ENCODE measurements at regions not wholly inside any gene's neighbourhood (a gene's known extent, or its start where the extent isn't known, plus 50 kb on each side); places are given as distances from the start of the nearest gene placed in this dataset.

GRCh38 chr4:123580981-123581664, 184.5 kb downstream of the SPRY1 start:
- DNase-seq: no peak
- H3K4me3 ChIP-seq: no peak overlapping the region
- intact Hi-C loops (cut with micrococcal nuclease): no loop called here
- H3K36me3 ChIP-seq: peaks cover 8% of the 10 kb centered on the region
- peaks cover 22% of the 10 kb centered on the region for H3K9me3 ChIP-seq (replicated peaks)
- H3K27ac ChIP-seq (replicated peaks): no peak overlapping the region
- TF ChIP-seq, protein P1, sequence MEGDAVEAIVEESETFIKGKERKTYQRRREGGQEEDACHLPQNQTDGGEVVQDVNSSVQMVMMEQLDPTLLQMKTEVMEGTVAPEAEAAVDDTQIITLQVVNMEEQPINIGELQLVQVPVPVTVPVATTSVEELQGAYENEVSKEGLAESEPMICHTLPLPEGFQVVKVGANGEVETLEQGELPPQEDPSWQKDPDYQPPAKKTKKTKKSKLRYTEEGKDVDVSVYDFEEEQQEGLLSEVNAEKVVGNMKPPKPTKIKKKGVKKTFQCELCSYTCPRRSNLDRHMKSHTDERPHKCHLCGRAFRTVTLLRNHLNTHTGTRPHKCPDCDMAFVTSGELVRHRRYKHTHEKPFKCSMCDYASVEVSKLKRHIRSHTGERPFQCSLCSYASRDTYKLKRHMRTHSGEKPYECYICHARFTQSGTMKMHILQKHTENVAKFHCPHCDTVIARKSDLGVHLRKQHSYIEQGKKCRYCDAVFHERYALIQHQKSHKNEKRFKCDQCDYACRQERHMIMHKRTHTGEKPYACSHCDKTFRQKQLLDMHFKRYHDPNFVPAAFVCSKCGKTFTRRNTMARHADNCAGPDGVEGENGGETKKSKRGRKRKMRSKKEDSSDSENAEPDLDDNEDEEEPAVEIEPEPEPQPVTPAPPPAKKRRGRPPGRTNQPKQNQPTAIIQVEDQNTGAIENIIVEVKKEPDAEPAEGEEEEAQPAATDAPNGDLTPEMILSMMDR (IDR thresholded peaks at IDR 0.05; ENCODE audit: borderline replicate concordance): no peak
- H3K4me1 ChIP-seq: no peaks in the 10 kb centered on the region
- no peaks in the 10 kb centered on the region for H3K27me3 ChIP-seq (ENCODE audit: low read depth)

DNA sequence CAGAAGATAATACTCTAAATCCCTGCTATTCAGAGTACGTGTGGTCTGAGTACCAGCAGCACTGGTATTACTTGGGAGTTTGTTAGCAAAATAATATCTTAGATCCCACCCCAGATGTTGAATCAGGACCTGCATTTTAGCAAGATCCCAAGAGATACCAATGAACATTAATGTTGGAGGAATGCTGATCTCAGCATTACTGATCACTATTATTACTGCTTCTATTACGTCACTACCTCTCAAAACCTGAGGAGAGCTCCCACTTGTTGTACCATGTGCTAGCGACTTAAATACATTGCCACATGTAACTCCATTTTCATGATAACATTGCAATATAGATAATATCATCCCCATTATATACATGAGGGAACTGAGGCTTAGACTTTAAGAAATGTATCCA, 185.2 kb downstream of the SPRY1 start:
- H3K4me1 ChIP-seq: no peaks in the 10 kb centered on the region
- TF ChIP-seq, protein P1 (IDR thresholded peaks at IDR 0.05; ENCODE audit: borderline replicate concordance): no peak
- no peak overlapping the region for H3K27ac ChIP-seq (replicated peaks)
- no peak for DNase-seq
- peaks cover 22% of the 10 kb centered on the region for H3K9me3 ChIP-seq (replicated peaks)
- H3K36me3 ChIP-seq: peaks cover 8% of the 10 kb centered on the region
- H3K4me3 ChIP-seq: no peak overlapping the region
- H3K27me3 ChIP-seq (ENCODE audit: low read depth): no peaks in the 10 kb centered on the region
- intact Hi-C loops (cut with micrococcal nuclease): no loop called here

DNA sequence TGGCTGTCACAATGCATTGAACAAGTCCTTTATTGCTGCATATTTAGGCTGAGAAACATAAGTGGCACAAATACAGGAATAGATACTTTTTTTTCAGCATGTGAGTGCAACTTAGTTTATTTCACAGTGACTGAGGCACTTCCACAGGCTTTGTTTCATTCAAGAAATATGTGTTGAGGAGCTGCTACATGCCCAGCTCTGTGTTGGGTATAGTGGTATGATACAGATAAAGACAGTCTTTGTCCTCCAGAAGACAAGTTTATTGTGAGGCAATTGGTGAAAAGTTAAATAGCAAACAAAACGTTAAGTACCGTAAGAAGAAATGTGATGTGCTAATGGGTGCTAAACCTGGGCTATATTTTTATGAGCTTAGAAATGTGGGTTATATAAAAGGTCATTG, 186.4 kb downstream of the SPRY1 start:
- H3K27me3 ChIP-seq (ENCODE audit: low read depth): no peaks in the 10 kb centered on the region

DNA sequence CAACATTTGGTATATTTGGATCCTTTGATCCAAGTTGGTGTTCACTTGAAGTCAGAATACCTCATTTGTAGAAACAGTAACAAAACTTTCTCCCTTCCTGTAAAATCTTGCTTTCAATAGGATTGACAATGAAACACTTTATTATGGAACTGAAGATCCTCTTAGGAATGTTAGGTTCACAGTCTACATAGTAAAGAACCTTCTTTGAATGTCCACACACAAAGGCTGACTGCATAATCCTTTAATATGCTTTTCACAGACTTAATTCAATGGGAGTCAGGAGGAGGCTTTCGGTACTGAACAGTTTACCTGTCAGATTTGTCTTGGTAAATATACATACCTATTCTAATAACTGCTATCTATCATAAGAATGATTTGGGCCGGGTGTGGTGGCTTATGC, 188.5 kb downstream of the SPRY1 start:
- Histone ChIP-seq H3K27me3 (ENCODE audit: low read depth) (no peaks in the 10 kb centered on the region), H3K4me3 (no peak overlapping the region), H3K9me3 (replicated peaks) (peaks cover 19% of the 10 kb centered on the region), H3K4me1 (no peaks in the 10 kb centered on the region), H3K27ac (replicated peaks) (no peak overlapping the region), H3K36me3 (peaks cover 8% of the 10 kb centered on the region)
- DNase-seq: no peak
- intact Hi-C loops (cut with micrococcal nuclease): no loop called here
- TF ChIP-seq, protein P1 (IDR thresholded peaks at IDR 0.05; ENCODE audit: borderline replicate concordance): no peak

More for the DNA sequence above, 186.4 kb downstream of the SPRY1 start:
- Histone ChIP-seq H3K4me3 (no peak overlapping the region), H3K9me3 (replicated peaks) (peaks cover 22% of the 10 kb centered on the region), H3K4me1 (no peaks in the 10 kb centered on the region), H3K27ac (replicated peaks) (no peak overlapping the region), H3K36me3 (peaks cover 8% of the 10 kb centered on the region)
- intact Hi-C loops (cut with micrococcal nuclease): no loop called here
- DNase-seq: no peak
- TF ChIP-seq, protein P1 (IDR thresholded peaks at IDR 0.05; ENCODE audit: borderline replicate concordance): no peak

GRCh38 chr4:123587983-123588494, 191.4 kb downstream of the SPRY1 start:
- Histone ChIP-seq H3K4me1 (no peaks in the 10 kb centered on the region), H3K36me3 (no peaks in the 10 kb centered on the region), H3K4me3 (no peak overlapping the region), H3K27me3 (ENCODE audit: low read depth) (no peaks in the 10 kb centered on the region), H3K9me3 (replicated peaks) (no peaks in the 10 kb centered on the region), H3K27ac (replicated peaks) (peak overlapping the region; percentile 32)
- DNase-seq: no peak
- intact Hi-C loops (cut with micrococcal nuclease): no loop called here
- TF ChIP-seq, protein P1 (IDR thresholded peaks at IDR 0.05; ENCODE audit: borderline replicate concordance): no peak

Measured in left ventricle myocardium inferior (tissue), 1 donor.